ENCODE measurements at regions not wholly inside any gene's neighbourhood (a gene's known extent, or its start where the extent isn't known, plus 50 kb on each side); places are given as distances from the start of the nearest gene placed in this dataset.

DNA sequence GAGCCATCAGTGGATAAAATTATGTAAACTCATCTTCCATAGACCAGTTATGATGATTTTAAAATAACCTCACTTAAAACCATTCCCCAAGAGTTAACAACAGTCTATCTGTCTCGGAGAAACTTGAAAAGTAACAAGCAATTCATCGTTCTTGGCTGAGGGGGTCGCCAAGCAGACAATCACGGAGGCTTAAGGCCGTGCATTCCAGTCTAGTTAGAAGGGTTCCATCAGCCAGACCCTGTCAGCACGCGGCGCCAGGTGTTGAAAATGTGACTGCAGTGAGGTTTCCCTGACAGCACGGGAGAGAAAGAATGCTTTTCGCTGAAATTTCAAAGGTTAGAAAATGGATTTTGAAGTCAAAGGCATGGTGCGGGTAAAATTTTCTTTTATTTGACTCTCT, 1025.0 kb upstream of the CELF2 start:
- no peak for TF ChIP-seq RAD21 (IDR thresholded peaks at IDR 0.05; ENCODE audit: low read depth)
- no peak for TF ChIP-seq POLR2AphosphoS5 (IDR thresholded peaks at IDR 0.05; ENCODE audit: low read depth, low read length)
- TF ChIP-seq, protein P1, sequence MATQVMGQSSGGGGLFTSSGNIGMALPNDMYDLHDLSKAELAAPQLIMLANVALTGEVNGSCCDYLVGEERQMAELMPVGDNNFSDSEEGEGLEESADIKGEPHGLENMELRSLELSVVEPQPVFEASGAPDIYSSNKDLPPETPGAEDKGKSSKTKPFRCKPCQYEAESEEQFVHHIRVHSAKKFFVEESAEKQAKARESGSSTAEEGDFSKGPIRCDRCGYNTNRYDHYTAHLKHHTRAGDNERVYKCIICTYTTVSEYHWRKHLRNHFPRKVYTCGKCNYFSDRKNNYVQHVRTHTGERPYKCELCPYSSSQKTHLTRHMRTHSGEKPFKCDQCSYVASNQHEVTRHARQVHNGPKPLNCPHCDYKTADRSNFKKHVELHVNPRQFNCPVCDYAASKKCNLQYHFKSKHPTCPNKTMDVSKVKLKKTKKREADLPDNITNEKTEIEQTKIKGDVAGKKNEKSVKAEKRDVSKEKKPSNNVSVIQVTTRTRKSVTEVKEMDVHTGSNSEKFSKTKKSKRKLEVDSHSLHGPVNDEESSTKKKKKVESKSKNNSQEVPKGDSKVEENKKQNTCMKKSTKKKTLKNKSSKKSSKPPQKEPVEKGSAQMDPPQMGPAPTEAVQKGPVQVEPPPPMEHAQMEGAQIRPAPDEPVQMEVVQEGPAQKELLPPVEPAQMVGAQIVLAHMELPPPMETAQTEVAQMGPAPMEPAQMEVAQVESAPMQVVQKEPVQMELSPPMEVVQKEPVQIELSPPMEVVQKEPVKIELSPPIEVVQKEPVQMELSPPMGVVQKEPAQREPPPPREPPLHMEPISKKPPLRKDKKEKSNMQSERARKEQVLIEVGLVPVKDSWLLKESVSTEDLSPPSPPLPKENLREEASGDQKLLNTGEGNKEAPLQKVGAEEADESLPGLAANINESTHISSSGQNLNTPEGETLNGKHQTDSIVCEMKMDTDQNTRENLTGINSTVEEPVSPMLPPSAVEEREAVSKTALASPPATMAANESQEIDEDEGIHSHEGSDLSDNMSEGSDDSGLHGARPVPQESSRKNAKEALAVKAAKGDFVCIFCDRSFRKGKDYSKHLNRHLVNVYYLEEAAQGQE (IDR thresholded peaks at IDR 0.05; ENCODE audit: low read depth): no peak
- no peak for TF ChIP-seq CTCF (IDR thresholded peaks at IDR 0.05 in 2 of 3, conservative IDR thresholded peaks at IDR 0.05 in 1 of 3; ENCODE audit: borderline replicate concordance in 1 of 3, insufficient read depth in 1 of 3, low read depth in 2 of 3, low read length in 2 of 3)
- TF ChIP-seq, protein P2, sequence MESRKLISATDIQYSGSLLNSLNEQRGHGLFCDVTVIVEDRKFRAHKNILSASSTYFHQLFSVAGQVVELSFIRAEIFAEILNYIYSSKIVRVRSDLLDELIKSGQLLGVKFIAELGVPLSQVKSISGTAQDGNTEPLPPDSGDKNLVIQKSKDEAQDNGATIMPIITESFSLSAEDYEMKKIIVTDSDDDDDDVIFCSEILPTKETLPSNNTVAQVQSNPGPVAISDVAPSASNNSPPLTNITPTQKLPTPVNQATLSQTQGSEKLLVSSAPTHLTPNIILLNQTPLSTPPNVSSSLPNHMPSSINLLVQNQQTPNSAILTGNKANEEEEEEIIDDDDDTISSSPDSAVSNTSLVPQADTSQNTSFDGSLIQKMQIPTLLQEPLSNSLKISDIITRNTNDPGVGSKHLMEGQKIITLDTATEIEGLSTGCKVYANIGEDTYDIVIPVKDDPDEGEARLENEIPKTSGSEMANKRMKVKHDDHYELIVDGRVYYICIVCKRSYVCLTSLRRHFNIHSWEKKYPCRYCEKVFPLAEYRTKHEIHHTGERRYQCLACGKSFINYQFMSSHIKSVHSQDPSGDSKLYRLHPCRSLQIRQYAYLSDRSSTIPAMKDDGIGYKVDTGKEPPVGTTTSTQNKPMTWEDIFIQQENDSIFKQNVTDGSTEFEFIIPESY (IDR thresholded peaks at IDR 0.05; ENCODE audit: extremely low read depth, insufficient replicate concordance, low read length): no peak
- TF ChIP-seq ZNF274 (IDR thresholded peaks at IDR 0.05; ENCODE audit: low read depth, low read length): no peak
- no peak for TF ChIP-seq EZH2 (IDR thresholded peaks at IDR 0.05)
- no peak for TF ChIP-seq POLR2A (IDR thresholded peaks at IDR 0.05; ENCODE audit: borderline replicate concordance, extremely low read depth, insufficient read depth, insufficient read length)
- no peak for TF ChIP-seq EZH2phosphoT487 (IDR thresholded peaks at IDR 0.05; ENCODE audit: borderline replicate concordance)
- TF ChIP-seq CEBPB (IDR thresholded peaks at IDR 0.05; ENCODE audit: low read depth): no peak
- TF ChIP-seq MAX (IDR thresholded peaks at IDR 0.05): no peak
- no peak for TF ChIP-seq ATF3 (IDR thresholded peaks at IDR 0.05)
- TF ChIP-seq ELF1 (IDR thresholded peaks at IDR 0.05; ENCODE audit: borderline replicate concordance, low read depth): no peak
- no peak for TF ChIP-seq ZFX (IDR thresholded peaks at IDR 0.05)

Data from HCT116 (cell line).